Neural cell (in vitro differentiated cells): ENCODE measurements at regions not wholly inside any gene's neighbourhood (a gene's known extent, or its start where the extent isn't known, plus 50 kb on each side); places are given as distances from the start of the nearest gene placed in this dataset.

ENCODE experiments used
- H2AFZ ChIP-seq: fragments of 200-600, 300-800 bp; sonication (generic), shearing (Covaris generic); 2 replicates; pipeline ENCODE4 v1.6.0; 2014; ENCODE audit warnings: low read depth, mild to moderate bottlenecking, antibody characterized with exemption, low read length, moderate library complexity
- H3F3A ChIP-seq: fragments of 200-600 bp; shearing (Covaris generic); 2 replicates; pipeline ENCODE4 v1.6.1; 2016; ENCODE audit warnings: mild to moderate bottlenecking, moderate library complexity, mixed read lengths, antibody characterized with exemption, low read length; ENCODE audit not compliant: insufficient read depth, poor library complexity, severe bottlenecking
- H3K27ac ChIP-seq: fragments of 200-600, 300-800 bp; sonication (generic), shearing (Covaris generic); 2 replicates; pipeline ENCODE4 v1.5.1; 2014; ENCODE audit warnings: mild to moderate bottlenecking, low read length, moderate library complexity
- H3K27me3 ChIP-seq: fragments of 300-800, 200-600 bp; sonication (generic), shearing (Covaris generic); 2 replicates; pipeline ENCODE4 v1.6.0; 2014; ENCODE audit warnings: mild to moderate bottlenecking, low read depth, low read length, moderate library complexity; ENCODE audit not compliant: insufficient read depth
- H3K36me3 ChIP-seq: fragments of 300-800, 200-600 bp; sonication (generic), shearing (Covaris generic); 2 replicates; pipeline ENCODE4 v1.5.1; 2014; ENCODE audit warnings: mild to moderate bottlenecking, antibody characterized with exemption, low read length, moderate library complexity; ENCODE audit not compliant: insufficient read depth
- H3K4me2 ChIP-seq: fragments of 300-800, 200-600 bp; sonication (generic), shearing (Covaris generic); 2 replicates; pipeline ENCODE4 v1.6.0; 2014; ENCODE audit warnings: mild to moderate bottlenecking, low read length
- H3K4me3 ChIP-seq: fragments of 300-800, 200-600 bp; sonication (generic), shearing (Covaris generic); 2 replicates; pipeline ENCODE4 v1.5.1; 2014; ENCODE audit warnings: mild to moderate bottlenecking, low read length, moderate library complexity
- H3K79me2 ChIP-seq: fragments of 200-600 bp; shearing (Covaris generic); replicated peaks from 2 replicates; pipeline ENCODE4 v1.6.0; 2014; ENCODE audit warnings: mild to moderate bottlenecking, low read length, moderate library complexity; ENCODE audit not compliant: insufficient read depth
- H3K9ac ChIP-seq: fragments of 300-800, 200-600 bp; sonication (generic), shearing (Covaris generic); 2 replicates; pipeline ENCODE4 v1.6.1; 2016; ENCODE audit warnings: mild to moderate bottlenecking, low read length, mixed read lengths
- H3K9me2 ChIP-seq: fragments of 200-600 bp; shearing (Covaris generic); 2 replicates; pipeline ENCODE4 v1.6.1; 2016; ENCODE audit warnings: mild to moderate bottlenecking, low read length, mixed read lengths; ENCODE audit not compliant: insufficient read depth
- H3K9me3 ChIP-seq: fragments of 200-600, 300-800 bp; sonication (generic), shearing (Covaris generic); 2 replicates; pipeline ENCODE4 v1.6.1; 2016; ENCODE audit warnings: mild to moderate bottlenecking, mixed run types, low read length, moderate library complexity, mixed read lengths
- H4K20me1 ChIP-seq: fragments of 200-600 bp; shearing (Covaris generic); 2 replicates; pipeline ENCODE4 v1.6.1; 2016; ENCODE audit warnings: mild to moderate bottlenecking, mixed run types; ENCODE audit not compliant: insufficient read depth
- CTCF ChIP-seq: fragments of 450-650 bp; IDR thresholded peaks from 2 replicates; pipeline ENCODE4 v1.5.1; 2014; ENCODE audit warnings: antibody characterized with exemption, mild to moderate bottlenecking, moderate library complexity; ENCODE audit not compliant: poor library complexity, severe bottlenecking
- EP300 ChIP-seq: fragments of 450-650 bp; conservative IDR thresholded peaks from 2 replicates; pipeline ENCODE4 v1.6.1; 2014; ENCODE audit warnings: antibody characterized with exemption, mild to moderate bottlenecking, moderate library complexity; ENCODE audit not compliant: poor library complexity, severe bottlenecking
- EZH2 ChIP-seq: fragments of 200-600, 300-800 bp; shearing (Covaris generic), sonication (generic); IDR thresholded peaks from 2 replicates; pipeline ENCODE4 v1.6.1; 2014; ENCODE audit warnings: antibody characterized with exemption, low read length, borderline replicate concordance, mild to moderate bottlenecking; ENCODE audit not compliant: insufficient read depth, poor library complexity, severe bottlenecking
- MXI1 ChIP-seq: fragments of 450-650 bp; conservative IDR thresholded peaks from 2 replicates; pipeline ENCODE4 v1.6.1; 2014; ENCODE audit warnings: antibody characterized with exemption, mild to moderate bottlenecking; ENCODE audit not compliant: poor library complexity, severe bottlenecking
- POLR2AphosphoS5 ChIP-seq: IDR thresholded peaks from 2 replicates; pipeline ENCODE4 v1.6.1; 2012
- RAD21 ChIP-seq: fragments of 450-650 bp; conservative IDR thresholded peaks from 2 replicates; pipeline ENCODE4 v1.6.1; 2014; ENCODE audit warnings: antibody characterized with exemption, mild to moderate bottlenecking, moderate library complexity
- REST ChIP-seq: IDR thresholded peaks from 2 replicates; pipeline ENCODE4 v1.6.1; 2012; ENCODE audit warnings: borderline replicate concordance
- SMC3 ChIP-seq: fragments of 450-650 bp; conservative IDR thresholded peaks from 2 replicates; pipeline ENCODE4 v1.6.1; 2014; ENCODE audit warnings: antibody characterized with exemption, mild to moderate bottlenecking, moderate library complexity; ENCODE audit not compliant: poor library complexity
- TAF1 ChIP-seq: IDR thresholded peaks from 2 replicates; pipeline ENCODE4 v1.6.1; 2012; ENCODE audit warnings: low read depth

GRCh38 chr17:53659181-53659580, 163.5 kb upstream of the KIF2B start:
- H3K79me2 ChIP-seq = no peaks in the 10 kb centered on the region
- H3K4me2 ChIP-seq = no peak overlapping the region
- no peaks in the 10 kb centered on the region for H3F3A ChIP-seq
- TF ChIP-seq CTCF (no peak), RAD21 (no peak), SMC3 (no peak), EZH2 (no peak), REST (no peak), EP300 (no peak), MXI1 (no peak)
- no peaks in the 10 kb centered on the region for H4K20me1 ChIP-seq
- no peaks in the 10 kb centered on the region for H3K9me2 ChIP-seq
- no peak overlapping the region for H2AFZ ChIP-seq
- no peak overlapping the region for H3K9ac ChIP-seq
- no peak overlapping the region for H3K27ac ChIP-seq
- H3K36me3 ChIP-seq = no peaks in the 10 kb centered on the region
- H3K27me3 ChIP-seq = no peaks in the 10 kb centered on the region
- H3K9me3 ChIP-seq = no peaks in the 10 kb centered on the region
- H3K4me3 ChIP-seq = no peak overlapping the region

- Histone ChIP-seq H3K27ac (no peak overlapping the region), H3K4me2 (no peak overlapping the region), H3K9me2 (no peaks in the 10 kb centered on the region), H3F3A (no peaks in the 10 kb centered on the region), H3K79me2 (no peaks in the 10 kb centered on the region), H4K20me1 (no peaks in the 10 kb centered on the region), H3K27me3 (no peaks in the 10 kb centered on the region), H3K9me3 (no peaks in the 10 kb centered on the region), H2AFZ (no peak overlapping the region), H3K9ac (no peak overlapping the region), H3K36me3 (no peaks in the 10 kb centered on the region), H3K4me3 (no peak overlapping the region)
- no peak for TF ChIP-seq CTCF
- TF ChIP-seq SMC3 = no peak
- no peak for TF ChIP-seq EP300
- no peak for TF ChIP-seq REST
- no peak for TF ChIP-seq TAF1
- TF ChIP-seq MXI1 = no peak
- TF ChIP-seq POLR2AphosphoS5 = no peak
- no peak for TF ChIP-seq EZH2
- no peak for TF ChIP-seq RAD21
These were observed 167.1 kb upstream of the KIF2B start for GRCh38 chr17:53655591-53655990.
